Suprapubic skin (tissue), 3 donors: ENCODE measurements at regions not wholly inside any gene's neighbourhood (a gene's known extent, or its start where the extent isn't known, plus 50 kb on each side); places are given as distances from the start of the nearest gene placed in this dataset.

ENCODE experiments used
- POLR2A ChIP-seq, 2 donors: fragments of 450-650 bp; IDR thresholded peaks; one replicate each; pipeline ENCODE4 v1.6.1; 2017; ENCODE audit warnings: antibody characterized with exemption in 2 of 2, mild to moderate bottlenecking in 2 of 2, moderate library complexity in 2 of 2
- TF ChIP-seq, protein P1 (sequence below), 2 donors: fragments of 200-600 bp in 1 of 2; fragments of 450-650 bp in 1 of 2; sonication (generic) in 1 of 2; IDR thresholded peaks; one replicate each; pipeline ENCODE4 v1.5.1; 2016 to 2019; ENCODE audit warnings: antibody characterized with exemption in 2 of 2, mild to moderate bottlenecking in 1 of 2, moderate library complexity in 1 of 2

DNA sequence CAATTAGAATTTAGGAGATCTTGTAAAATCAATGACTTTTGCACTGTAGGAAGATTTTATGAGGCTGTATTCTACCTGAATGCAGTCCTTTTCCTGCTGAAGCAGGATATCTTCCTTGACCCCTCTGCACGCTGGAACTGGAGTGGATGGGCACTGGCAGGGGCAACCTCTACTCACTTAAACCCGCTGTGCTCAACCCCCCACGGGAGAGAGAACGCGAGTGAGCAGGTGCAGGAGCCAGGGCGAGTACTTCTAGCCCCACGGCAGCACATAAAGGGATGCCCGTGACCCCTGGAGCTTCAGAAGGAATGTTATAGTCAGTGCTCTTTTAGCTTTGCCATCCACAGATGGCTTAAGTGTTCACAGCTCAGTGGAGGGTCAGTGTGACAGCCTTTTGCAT, 1144.8 kb downstream of the EPHA7 start:
- TF ChIP-seq, protein P1, sequence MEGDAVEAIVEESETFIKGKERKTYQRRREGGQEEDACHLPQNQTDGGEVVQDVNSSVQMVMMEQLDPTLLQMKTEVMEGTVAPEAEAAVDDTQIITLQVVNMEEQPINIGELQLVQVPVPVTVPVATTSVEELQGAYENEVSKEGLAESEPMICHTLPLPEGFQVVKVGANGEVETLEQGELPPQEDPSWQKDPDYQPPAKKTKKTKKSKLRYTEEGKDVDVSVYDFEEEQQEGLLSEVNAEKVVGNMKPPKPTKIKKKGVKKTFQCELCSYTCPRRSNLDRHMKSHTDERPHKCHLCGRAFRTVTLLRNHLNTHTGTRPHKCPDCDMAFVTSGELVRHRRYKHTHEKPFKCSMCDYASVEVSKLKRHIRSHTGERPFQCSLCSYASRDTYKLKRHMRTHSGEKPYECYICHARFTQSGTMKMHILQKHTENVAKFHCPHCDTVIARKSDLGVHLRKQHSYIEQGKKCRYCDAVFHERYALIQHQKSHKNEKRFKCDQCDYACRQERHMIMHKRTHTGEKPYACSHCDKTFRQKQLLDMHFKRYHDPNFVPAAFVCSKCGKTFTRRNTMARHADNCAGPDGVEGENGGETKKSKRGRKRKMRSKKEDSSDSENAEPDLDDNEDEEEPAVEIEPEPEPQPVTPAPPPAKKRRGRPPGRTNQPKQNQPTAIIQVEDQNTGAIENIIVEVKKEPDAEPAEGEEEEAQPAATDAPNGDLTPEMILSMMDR (IDR thresholded peaks at IDR 0.05) = no peak
- no peak for TF ChIP-seq POLR2A (IDR thresholded peaks at IDR 0.05)
